GM10248 (cell line): ENCODE measurements at regions not wholly inside any gene's neighbourhood (a gene's known extent, or its start where the extent isn't known, plus 50 kb on each side); places are given as distances from the start of the nearest gene placed in this dataset.

ENCODE experiments used
- CTCF ChIA-PET: fragments of 300-600 bp; sonication (Branson Sonifier 250); formaldehyde crosslinking; extraction: SDS; loops from one replicate; lab custom pipeline; 2021; ENCODE audit warnings: antibody characterized with exemption; lab: Yijun Ruan, JAX
- POLR2A ChIA-PET: fragments of 350-650 bp; sonication (Branson Sonifier 250); formaldehyde crosslinking; extraction: SDS; loops from one replicate; lab custom pipeline; 2020; ENCODE audit warnings: antibody characterized with exemption; lab: Yijun Ruan, JAX
- DNase-seq: peaks from one replicate; pipeline ENCODE4 v3.0.0; 2012; ENCODE audit errors: extremely low spot score
- CTCF ChIP-seq: IDR thresholded peaks from 2 replicates; pipeline ENCODE4 v1.5.1; 2012; ENCODE audit warnings: mild to moderate bottlenecking, low read depth; ENCODE audit errors: extremely low read depth, missing control alignments, control extremely low read depth

- ChIA-PET POLR2A (no interaction called here), CTCF (no interaction called here)
- TF ChIP-seq CTCF: no peak
- DNase-seq: no peak
These were observed 1175.1 kb upstream of the GOT2 start for GRCh38 chr16:59909262-59909661.

GRCh38 chr16:59907611-59908010 is 1173.5 kb upstream of the GOT2 start:
- POLR2A ChIA-PET: no interaction called here
- CTCF ChIA-PET: no interaction called here
- no peak for DNase-seq
- no peak for TF ChIP-seq CTCF

- ChIA-PET CTCF (interaction anchor here (1.2 kb wide), 1 partner anchor 13 kb away, joined by 3 read pairs; no protein-coding TSS in a partner anchor), POLR2A (no interaction called here)
- no peak for DNase-seq
- TF ChIP-seq CTCF: no peak
These were observed 1171.5 kb upstream of the GOT2 start for GRCh38 chr16:59905606-59906005.

GRCh38 chr16:59905131-59905530 is 1171.0 kb upstream of the GOT2 start:
- TF ChIP-seq CTCF: no peak
- CTCF ChIA-PET: no interaction called here
- POLR2A ChIA-PET: no interaction called here
- DNase-seq: no peak

DNA sequence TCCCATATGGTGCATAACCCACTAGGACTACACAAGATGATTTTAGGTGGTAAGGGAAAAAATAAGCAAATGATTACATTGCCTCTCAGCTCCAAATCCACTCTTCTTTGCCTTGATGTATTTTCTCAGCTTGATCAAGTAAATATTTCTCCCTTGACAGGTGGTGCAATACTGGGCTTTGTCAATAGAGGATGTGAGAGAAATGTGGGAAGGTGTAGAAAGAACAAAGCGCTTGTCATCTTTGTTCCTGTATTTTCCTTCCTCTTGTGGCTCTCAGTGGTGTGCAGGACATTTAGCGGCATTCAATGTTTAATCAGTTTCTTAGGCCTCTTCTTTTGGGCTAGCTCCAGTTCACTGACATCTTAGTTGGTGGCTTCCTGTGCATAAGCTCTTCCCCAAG is 1165.8 kb upstream of the GOT2 start:
- ChIA-PET POLR2A (no interaction called here), CTCF (no interaction called here)
- DNase-seq: no peak
- no peak for TF ChIP-seq CTCF

- TF ChIP-seq CTCF: no peak
- POLR2A ChIA-PET: no interaction called here
- no peak for DNase-seq
- CTCF ChIA-PET: no interaction called here
These were observed 1158.3 kb upstream of the GOT2 start for GRCh38 chr16:59892376-59892775.

DNA sequence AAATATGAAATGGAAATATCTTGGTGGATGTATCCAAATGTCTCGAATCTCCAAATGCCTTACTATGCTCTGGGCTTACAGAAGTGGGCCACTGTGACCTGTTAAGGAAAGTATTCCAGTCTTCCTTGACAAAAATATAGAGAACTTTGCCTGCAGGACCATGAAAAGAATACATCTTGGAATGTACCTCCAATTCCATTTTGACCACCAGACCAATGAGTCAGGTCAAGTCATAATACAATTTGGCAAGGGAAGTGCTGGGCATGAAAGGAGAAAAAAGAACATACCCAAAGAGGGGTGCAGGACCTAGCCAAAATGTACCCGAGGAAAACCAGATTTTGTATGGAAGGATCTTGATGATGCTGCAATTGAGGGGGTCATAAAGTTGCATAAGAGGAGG is 1153.7 kb upstream of the GOT2 start:
- no peak for DNase-seq
- ChIA-PET POLR2A (no interaction called here), CTCF (no interaction called here)
- TF ChIP-seq CTCF: no peak
